ENCODE measurements at regions not wholly inside any gene's neighbourhood (a gene's known extent, or its start where the extent isn't known, plus 50 kb on each side); places are given as distances from the start of the nearest gene placed in this dataset.
"Not testable (repeated sequence)": the region's sequence is repeated elsewhere in the genome, so short reads cannot be mapped to it uniquely, and the experiment has no call there.

DNA sequence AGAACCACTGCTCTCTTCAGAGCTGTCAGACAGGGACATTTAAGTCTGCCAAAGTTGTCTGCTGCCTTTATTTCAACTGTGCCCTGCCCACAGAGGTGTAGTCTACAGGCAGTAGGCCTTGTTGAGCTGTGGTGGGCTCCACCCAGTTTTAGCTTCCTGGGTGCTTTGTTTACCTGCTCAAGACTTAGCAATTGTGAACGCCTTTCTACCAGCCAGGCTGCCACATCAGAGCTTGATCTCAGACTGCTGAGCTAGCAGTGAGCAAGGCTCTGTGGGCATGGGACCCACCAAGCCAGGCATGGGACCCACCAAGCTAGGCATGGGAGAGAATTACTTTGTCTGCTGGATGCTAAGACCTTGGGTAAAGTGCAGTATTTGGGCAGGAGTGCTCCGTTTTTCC lies 351.8 kb downstream of the CDY1 start:
- not testable (repeated sequence) for H3K9me3 Mint-ChIP-seq, ATAC-seq, DNase-seq, H3K4me1 Mint-ChIP-seq, H3K27me3 Mint-ChIP-seq, H3K27ac Mint-ChIP-seq, H3K4me3 Mint-ChIP-seq

DNA sequence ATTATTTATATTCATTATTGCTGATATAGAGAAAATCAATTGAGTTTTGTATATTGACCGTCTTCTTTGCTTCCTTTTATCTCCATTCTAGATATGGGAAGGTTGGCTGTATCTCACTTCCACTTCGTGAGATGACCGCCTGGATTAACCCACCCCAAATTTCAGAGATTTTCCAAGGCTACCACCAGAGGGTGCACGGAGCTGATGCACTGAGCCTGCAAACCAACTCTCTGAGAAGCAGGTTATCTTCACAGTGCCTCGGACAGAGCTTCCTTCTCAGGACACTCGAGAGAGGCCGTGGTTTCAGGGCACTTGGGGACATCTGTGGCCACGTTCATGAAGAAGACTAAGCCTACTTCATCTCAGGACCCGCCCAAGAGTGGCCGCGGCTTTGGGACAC lies 365.8 kb downstream of the CDY1 start:
- ATAC-seq, DNase-seq, H3K27ac Mint-ChIP-seq: not testable (repeated sequence)

DNA sequence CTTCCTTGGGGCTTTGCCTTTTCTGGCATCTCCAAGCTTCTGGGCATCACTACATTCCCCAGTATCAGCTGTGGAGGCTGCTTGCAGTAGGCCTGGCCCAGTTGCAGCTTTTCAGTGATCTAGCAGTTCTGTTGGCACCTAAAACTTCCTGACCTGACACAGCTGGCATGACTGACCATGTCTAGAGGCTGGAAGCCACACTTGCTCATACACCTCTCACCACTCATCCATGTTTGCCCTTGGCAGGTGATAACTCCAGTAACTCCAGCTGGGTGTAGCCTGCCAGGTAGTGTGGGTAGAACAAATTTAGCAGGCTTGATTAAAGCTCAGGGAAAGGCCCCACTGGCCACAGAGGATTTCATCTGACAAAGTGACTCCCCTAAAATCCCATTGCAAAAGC lies 377.9 kb downstream of the CDY1 start:
- H3K4me3 Mint-ChIP-seq, DNase-seq, H3K27me3 Mint-ChIP-seq, H3K27ac Mint-ChIP-seq, ATAC-seq, H3K9me3 Mint-ChIP-seq, H3K4me1 Mint-ChIP-seq: not testable (repeated sequence)

More for the DNA sequence above, 365.8 kb downstream of the CDY1 start:
- H3K9me3 Mint-ChIP-seq, H3K4me3 Mint-ChIP-seq, H3K4me1 Mint-ChIP-seq, H3K27me3 Mint-ChIP-seq: not testable (repeated sequence)

DNA sequence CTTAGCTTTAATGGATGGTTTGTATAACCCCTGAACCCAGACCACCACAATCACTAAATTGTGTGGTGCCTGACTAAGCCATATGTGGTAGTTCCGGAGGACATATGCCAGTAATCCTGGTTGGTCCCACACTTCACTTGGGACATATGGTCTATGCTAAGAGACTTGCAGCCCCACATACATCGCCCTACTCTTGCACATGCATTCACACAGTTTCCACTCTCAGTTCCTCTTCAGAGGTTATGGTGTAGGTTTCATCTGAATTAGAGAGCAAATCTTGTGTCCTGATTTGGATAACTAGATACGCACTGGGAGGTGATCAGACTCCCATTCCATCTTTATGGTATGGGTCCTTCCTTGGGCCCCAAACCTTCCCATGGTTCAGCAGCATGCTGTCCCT lies 425.4 kb downstream of the CDY1 start:
- not testable (repeated sequence) for H3K4me3 Mint-ChIP-seq, DNase-seq, H3K27me3 Mint-ChIP-seq, ATAC-seq, H3K27ac Mint-ChIP-seq, H3K9me3 Mint-ChIP-seq, H3K4me1 Mint-ChIP-seq

DNA sequence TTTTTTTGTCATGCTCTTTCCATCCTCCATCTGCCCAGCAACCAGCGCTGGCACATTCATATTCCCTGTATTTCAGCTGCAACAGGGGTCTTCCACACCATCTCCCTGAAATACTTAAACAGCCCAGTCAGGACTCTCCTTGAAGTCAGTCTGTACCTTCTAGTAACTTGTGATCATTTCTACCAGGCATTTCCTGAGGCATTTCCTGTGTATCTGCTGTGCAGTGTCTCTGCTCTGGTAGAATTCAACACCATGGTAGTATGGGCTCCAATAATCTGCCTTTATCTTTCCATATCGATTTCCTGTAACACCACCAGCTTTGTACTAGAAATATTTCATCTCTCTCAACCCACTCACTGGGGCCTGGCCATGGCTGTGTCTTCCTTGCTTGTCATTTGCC lies 436.0 kb downstream of the CDY1 start:
- not testable (repeated sequence) for DNase-seq, H3K4me1 Mint-ChIP-seq, ATAC-seq, H3K4me3 Mint-ChIP-seq, H3K9me3 Mint-ChIP-seq, H3K27ac Mint-ChIP-seq, H3K27me3 Mint-ChIP-seq

DNA sequence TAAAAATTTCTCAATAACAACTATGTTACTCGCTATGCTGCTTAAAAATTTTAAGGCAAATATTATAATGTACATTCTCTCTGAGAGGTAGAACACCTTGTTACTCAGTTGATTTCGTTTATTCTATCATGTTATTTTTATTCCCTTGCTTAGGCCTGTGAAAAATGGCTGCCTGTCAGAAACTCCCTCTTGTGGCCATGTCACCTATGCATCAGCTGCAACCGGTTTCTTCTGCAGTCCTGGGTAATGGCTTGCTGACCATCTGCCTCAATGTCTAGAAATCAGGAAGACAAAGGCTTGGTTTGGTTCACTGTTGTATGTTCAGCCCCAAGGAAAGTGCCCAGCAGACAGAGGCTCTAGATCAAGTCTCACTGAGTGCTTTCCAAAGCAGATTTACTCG lies 437.3 kb downstream of the CDY1 start:
- H3K4me1 Mint-ChIP-seq, H3K4me3 Mint-ChIP-seq, H3K27me3 Mint-ChIP-seq, H3K9me3 Mint-ChIP-seq, H3K27ac Mint-ChIP-seq, ATAC-seq, DNase-seq: not testable (repeated sequence)

DNA sequence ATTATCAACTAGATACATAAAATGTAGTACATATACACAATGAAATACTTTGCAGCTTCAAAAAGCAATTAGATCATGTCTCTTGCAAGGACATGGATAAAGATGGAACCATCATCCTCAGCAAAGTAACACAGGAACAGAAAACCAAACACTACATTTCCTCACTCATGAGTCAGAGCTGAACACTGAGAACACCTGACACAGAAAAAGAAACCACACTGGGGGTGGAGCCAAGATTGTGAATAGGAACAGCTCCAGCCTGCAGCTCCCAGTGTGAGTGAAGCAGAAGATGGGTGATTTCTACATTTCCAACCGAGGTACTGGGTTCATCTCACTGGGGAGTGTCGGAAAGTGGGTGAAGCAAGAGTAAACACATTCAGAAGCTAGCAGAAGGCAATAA lies 451.2 kb downstream of the CDY1 start:
- peak; percentile 39 for ATAC-seq
- H3K27ac Mint-ChIP-seq, H3K27me3 Mint-ChIP-seq, H3K4me1 Mint-ChIP-seq, H3K4me3 Mint-ChIP-seq, H3K9me3 Mint-ChIP-seq, DNase-seq: not testable (repeated sequence)

DNA sequence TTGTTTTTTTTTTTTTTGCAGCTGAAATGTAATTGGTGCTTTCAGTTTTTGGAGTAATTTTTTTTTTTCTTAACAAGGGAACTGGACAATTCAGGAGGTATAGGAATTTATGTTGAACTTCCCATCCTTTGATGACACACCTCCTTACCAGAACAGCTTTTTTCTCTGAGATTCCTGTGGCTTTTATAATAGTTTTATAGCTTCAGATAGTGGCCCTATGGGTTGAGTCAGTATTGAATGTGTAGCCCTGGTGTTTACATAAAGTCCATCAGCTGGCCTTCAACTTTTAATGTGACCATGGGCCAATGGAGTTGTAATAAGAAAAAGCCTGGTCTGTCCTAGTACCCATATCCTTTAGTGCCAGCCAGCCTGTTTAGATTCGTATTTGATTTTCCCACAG lies 457.5 kb downstream of the CDY1 start:
- H3K9me3 Mint-ChIP-seq, ATAC-seq, H3K4me1 Mint-ChIP-seq, DNase-seq, H3K4me3 Mint-ChIP-seq, H3K27ac Mint-ChIP-seq, H3K27me3 Mint-ChIP-seq: not testable (repeated sequence)

DNA sequence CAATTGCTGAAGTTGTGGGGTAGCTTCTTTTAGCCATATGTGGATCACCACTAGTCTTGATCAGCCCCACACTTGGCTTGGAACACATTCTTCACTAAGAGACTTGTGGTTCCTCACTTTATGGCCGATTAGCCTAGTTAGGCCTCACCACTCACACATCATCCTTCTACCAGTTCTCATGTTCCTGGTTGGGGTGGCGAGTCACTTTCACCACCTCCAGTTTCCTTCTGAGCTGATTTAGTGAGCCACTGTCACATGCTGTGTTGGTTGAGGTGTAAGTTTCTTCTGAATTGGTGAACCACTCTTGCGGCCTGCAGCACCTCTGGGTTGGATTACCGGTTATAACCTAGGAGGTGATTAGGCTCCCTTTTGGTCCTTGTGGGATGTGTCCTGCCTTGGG lies 459.3 kb downstream of the CDY1 start:
- not testable (repeated sequence) for H3K4me3 Mint-ChIP-seq, H3K4me1 Mint-ChIP-seq, DNase-seq, H3K27me3 Mint-ChIP-seq, H3K9me3 Mint-ChIP-seq, H3K27ac Mint-ChIP-seq
- ATAC-seq = peak; percentile 77

DNA sequence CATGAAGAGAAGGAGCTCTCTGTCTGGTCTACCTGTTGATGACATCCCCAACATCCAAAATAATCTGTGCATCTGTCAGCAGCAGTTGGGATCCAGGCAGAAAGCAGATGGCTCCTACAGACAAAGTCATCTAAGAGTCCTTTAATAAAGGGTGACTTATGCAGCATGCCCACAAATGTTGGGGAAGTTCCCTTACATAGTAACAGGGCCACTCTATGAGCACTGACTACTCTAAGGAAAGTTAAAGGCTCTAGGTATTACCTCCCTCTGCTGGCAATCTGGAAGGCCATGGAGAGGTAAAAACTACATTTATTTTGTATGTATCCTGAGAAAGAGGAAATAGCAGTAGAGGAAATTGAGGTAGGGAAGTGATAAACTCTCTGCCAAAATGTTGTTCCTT lies 465.2 kb downstream of the CDY1 start:
- not testable (repeated sequence) for H3K9me3 Mint-ChIP-seq, H3K4me3 Mint-ChIP-seq, DNase-seq, H3K27ac Mint-ChIP-seq, ATAC-seq, H3K27me3 Mint-ChIP-seq, H3K4me1 Mint-ChIP-seq

Measured in stimulated activated naive CD8-positive, alpha-beta T cell treated with anti-CD3 and anti-CD28 coated beads, Interleukin-15, amount 100 ng/mL, for 72 hours (primary cell).